ENCODE measurements at regions not wholly inside any gene's neighbourhood (a gene's known extent, or its start where the extent isn't known, plus 50 kb on each side); places are given as distances from the start of the nearest gene placed in this dataset.
"Not testable (repeated sequence)": the region's sequence is repeated elsewhere in the genome, so short reads cannot be mapped to it uniquely, and the experiment has no call there.

DNA sequence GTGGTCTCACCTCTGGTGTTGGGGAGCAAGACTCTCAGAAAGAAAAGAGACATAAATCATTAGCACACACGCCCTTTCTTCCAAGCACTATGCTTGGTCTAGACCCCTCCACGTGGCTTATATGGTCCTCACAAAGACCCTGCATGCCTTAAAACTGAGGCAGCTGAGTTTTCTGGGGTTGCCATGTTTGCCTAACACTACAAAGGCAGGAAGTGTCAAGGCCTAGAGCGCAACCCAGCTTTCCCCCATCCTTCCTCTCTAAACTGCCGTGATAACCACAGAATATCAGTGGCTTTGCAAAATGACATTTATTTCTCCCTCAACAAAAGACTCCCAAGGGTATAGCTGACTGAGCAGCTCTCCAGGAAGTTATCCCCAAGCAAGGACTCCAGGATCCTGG is 146.5 kb upstream of the TOP1 start:
- H3K4me1 Mint-ChIP-seq, result peaks cover 30% of the 10 kb centered on the region

GRCh38 chr20:40883097-40883496 is 145.5 kb upstream of the TOP1 start:
- Mint-ChIP-seq H3K4me1 (peaks cover 30% of the 10 kb centered on the region), H3K27ac (peak overlapping the region; percentile 55), H3K27me3 (no peaks in the 10 kb centered on the region), H3K36me3 (ENCODE audit: low read depth) (peaks cover 2% of the 10 kb centered on the region), H3K4me3 (no peak overlapping the region), H3K9me3 (peaks cover 5% of the 10 kb centered on the region)
- ChIA-PET POLR2A (no interaction called here), CTCF (interaction anchor here (1.6 kb wide), 1 partner anchor 80 kb away, joined by 5 read pairs; no protein-coding TSS in a partner anchor)
- no peak for DNase-seq

More for the DNA sequence above, 146.5 kb upstream of the TOP1 start:
- Mint-ChIP-seq H3K27me3 (no peaks in the 10 kb centered on the region), H3K27ac (peak overlapping the region; percentile 80), H3K9me3 (peaks cover 8% of the 10 kb centered on the region), H3K36me3 (ENCODE audit: low read depth) (peaks cover 2% of the 10 kb centered on the region), H3K4me3 (peak overlapping the region; percentile 6)
- ChIA-PET CTCF (interaction anchor here (1.6 kb wide), 1 partner anchor 81 kb away, joined by 5 read pairs; no protein-coding TSS in a partner anchor), POLR2A (no interaction called here)
- DNase-seq, result peak; percentile 32

- H3K36me3 Mint-ChIP-seq (ENCODE audit: low read depth), result no peaks in the 10 kb centered on the region
- ChIA-PET CTCF (no interaction called here), POLR2A (no interaction called here)
- no peak overlapping the region for H3K4me3 Mint-ChIP-seq
- DNase-seq, result no peak
- no peak overlapping the region for H3K27ac Mint-ChIP-seq
- peaks cover 2% of the 10 kb centered on the region for H3K27me3 Mint-ChIP-seq
- peaks cover 13% of the 10 kb centered on the region for H3K4me1 Mint-ChIP-seq
- no peaks in the 10 kb centered on the region for H3K9me3 Mint-ChIP-seq
Observed at GRCh38 chr20:40887105-40887504, 141.5 kb upstream of the TOP1 start.

DNA sequence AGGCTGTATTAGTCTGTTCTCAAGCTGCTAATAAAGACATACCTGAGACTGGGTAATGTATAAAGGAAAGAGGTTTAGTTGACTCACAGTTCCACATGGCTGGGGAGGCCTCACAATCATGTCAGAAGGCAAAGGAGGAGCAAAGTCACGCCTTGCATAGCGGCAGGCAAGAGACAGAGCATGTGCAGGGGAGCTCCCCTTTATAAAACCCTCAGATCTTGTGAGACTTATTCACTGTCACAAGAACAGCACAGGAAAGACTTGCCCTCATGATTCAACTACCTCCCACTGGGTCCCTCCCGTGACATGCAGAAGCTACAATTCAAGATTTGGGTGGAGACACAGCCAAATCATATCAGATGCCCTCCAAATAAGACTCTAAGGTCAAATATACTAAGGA is 139.4 kb upstream of the TOP1 start:
- H3K36me3 Mint-ChIP-seq (ENCODE audit: low read depth); H3K27ac Mint-ChIP-seq; H3K4me3 Mint-ChIP-seq; H3K4me1 Mint-ChIP-seq; CTCF ChIA-PET; POLR2A ChIA-PET; H3K9me3 Mint-ChIP-seq; H3K27me3 Mint-ChIP-seq; DNase-seq: not testable (repeated sequence)

GRCh38 chr20:40890181-40890580 is 138.4 kb upstream of the TOP1 start:
- H3K36me3 Mint-ChIP-seq (ENCODE audit: low read depth), result no peaks in the 10 kb centered on the region
- H3K4me1 Mint-ChIP-seq, result peaks cover 2% of the 10 kb centered on the region
- no peak overlapping the region for H3K4me3 Mint-ChIP-seq
- POLR2A ChIA-PET, result no interaction called here
- DNase-seq, result no peak
- no peaks in the 10 kb centered on the region for H3K9me3 Mint-ChIP-seq
- CTCF ChIA-PET, result no interaction called here
- peaks cover 9% of the 10 kb centered on the region for H3K27me3 Mint-ChIP-seq
- H3K27ac Mint-ChIP-seq, result no peak overlapping the region

DNA sequence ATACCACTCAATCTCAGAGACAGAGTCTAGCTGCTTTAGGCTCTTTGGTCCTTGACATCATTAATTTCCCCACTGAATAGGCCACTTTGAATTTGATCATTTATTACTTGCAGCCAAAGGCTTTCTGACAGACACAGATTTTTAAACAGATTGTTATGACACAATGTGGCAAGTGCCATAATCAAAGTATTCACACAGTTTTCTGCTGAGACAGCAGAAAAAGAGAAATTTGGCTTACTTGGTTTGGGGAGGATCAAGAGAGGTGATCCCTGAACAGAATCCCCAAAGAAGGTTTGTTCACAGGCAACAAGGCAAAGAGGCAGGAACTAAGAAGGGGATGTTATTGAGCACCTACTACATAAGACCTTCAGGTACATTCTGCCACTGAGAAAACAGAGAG is 138.0 kb upstream of the TOP1 start:
- H3K4me3 Mint-ChIP-seq, result no peak overlapping the region
- ChIA-PET CTCF (no interaction called here), POLR2A (no interaction called here)
- no peaks in the 10 kb centered on the region for H3K9me3 Mint-ChIP-seq
- no peaks in the 10 kb centered on the region for H3K36me3 Mint-ChIP-seq (ENCODE audit: low read depth)
- H3K27me3 Mint-ChIP-seq, result peaks cover 9% of the 10 kb centered on the region
- H3K27ac Mint-ChIP-seq, result no peak overlapping the region
- DNase-seq, result no peak
- peaks cover 2% of the 10 kb centered on the region for H3K4me1 Mint-ChIP-seq

GRCh38 chr20:40891351-40891750 is 137.3 kb upstream of the TOP1 start:
- CTCF ChIA-PET, result interaction anchor here (1.3 kb wide), 1 partner anchor 72 kb away, joined by 3 read pairs; no protein-coding TSS in a partner anchor

DNA sequence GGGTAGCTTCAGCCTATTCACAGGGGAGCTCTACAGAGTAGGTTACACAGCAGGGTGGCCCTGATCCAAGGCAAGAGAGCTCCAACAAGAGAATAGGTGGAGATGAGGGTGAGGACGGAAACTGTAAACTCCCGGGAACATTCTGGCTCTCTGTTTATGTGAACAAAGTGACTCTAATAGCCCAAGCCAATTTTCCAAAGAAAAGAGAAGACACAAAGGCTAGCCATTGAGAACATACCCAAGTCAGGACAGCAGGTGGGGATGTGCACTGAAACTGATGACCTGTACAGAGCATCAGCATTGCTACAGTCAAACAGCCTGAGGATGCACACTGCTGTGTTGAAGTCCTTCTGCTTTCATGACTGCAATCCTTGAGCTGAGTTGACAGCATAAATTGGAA is 136.0 kb upstream of the TOP1 start:
- peaks cover 20% of the 10 kb centered on the region for H3K27me3 Mint-ChIP-seq
- no peak for DNase-seq
- no peak overlapping the region for H3K27ac Mint-ChIP-seq
- no peaks in the 10 kb centered on the region for H3K9me3 Mint-ChIP-seq
- H3K36me3 Mint-ChIP-seq (ENCODE audit: low read depth), result no peaks in the 10 kb centered on the region
- H3K4me1 Mint-ChIP-seq, result peaks cover 2% of the 10 kb centered on the region
- H3K4me3 Mint-ChIP-seq, result no peak overlapping the region
- ChIA-PET POLR2A (no interaction called here), CTCF (interaction anchor here (1.3 kb wide), 1 partner anchor 71 kb away, joined by 3 read pairs; no protein-coding TSS in a partner anchor)

More at GRCh38 chr20:40891351-40891750, 137.3 kb upstream of the TOP1 start:
- POLR2A ChIA-PET, result no interaction called here
- H3K4me3 Mint-ChIP-seq, result no peak overlapping the region
- H3K9me3 Mint-ChIP-seq, result no peaks in the 10 kb centered on the region
- H3K27me3 Mint-ChIP-seq, result peaks cover 14% of the 10 kb centered on the region
- no peaks in the 10 kb centered on the region for H3K36me3 Mint-ChIP-seq (ENCODE audit: low read depth)
- peaks cover 2% of the 10 kb centered on the region for H3K4me1 Mint-ChIP-seq
- no peak overlapping the region for H3K27ac Mint-ChIP-seq
- no peak for DNase-seq

DNA sequence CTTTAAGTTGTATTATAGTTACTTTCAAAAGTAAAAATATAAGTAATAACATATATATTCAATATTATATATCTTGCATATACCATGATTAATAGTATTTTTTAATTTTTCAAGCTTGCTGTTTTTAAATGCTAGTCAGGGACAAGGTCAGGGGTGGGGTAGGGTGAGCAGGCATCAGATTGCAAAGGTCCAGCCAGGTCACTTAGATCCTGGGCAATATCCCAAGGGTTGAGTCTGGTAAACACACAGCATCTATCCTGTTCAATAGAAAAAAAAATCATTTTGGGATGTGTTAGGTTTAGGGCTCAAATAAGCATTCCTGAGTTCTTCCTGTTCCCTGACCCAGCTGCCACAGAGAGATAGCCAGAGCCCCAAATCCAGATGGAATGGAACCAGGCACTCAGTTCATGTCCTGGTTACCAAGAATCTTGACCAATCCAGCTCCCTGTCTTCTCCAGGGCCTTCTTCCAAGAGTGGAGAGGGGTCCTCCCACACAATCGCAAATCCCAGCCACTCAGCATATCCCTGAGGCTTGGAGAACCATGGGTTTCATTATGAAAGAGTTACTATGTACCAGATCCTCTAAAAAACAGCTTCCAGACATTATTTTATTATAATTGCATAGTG is 134.9 kb upstream of the TOP1 start:
- Mint-ChIP-seq H3K4me3 (no peak overlapping the region), H3K36me3 (ENCODE audit: low read depth) (no peaks in the 10 kb centered on the region), H3K27me3 (peaks cover 22% of the 10 kb centered on the region), H3K4me1 (peaks cover 2% of the 10 kb centered on the region), H3K27ac (no peak overlapping the region), H3K9me3 (no peaks in the 10 kb centered on the region)
- CTCF ChIA-PET, result no interaction called here
- DNase-seq, result no peak
- POLR2A ChIA-PET, result no interaction called here

- no peak overlapping the region for H3K27ac Mint-ChIP-seq
- ChIA-PET POLR2A (no interaction called here), CTCF (no interaction called here)
- no peaks in the 10 kb centered on the region for H3K36me3 Mint-ChIP-seq (ENCODE audit: low read depth)
- DNase-seq, result no peak
- H3K27me3 Mint-ChIP-seq, result peaks cover 21% of the 10 kb centered on the region
- peaks cover 2% of the 10 kb centered on the region for H3K4me1 Mint-ChIP-seq
- H3K4me3 Mint-ChIP-seq, result no peak overlapping the region
- no peaks in the 10 kb centered on the region for H3K9me3 Mint-ChIP-seq
Observed at GRCh38 chr20:40894237-40894630, 134.4 kb upstream of the TOP1 start.

DNA sequence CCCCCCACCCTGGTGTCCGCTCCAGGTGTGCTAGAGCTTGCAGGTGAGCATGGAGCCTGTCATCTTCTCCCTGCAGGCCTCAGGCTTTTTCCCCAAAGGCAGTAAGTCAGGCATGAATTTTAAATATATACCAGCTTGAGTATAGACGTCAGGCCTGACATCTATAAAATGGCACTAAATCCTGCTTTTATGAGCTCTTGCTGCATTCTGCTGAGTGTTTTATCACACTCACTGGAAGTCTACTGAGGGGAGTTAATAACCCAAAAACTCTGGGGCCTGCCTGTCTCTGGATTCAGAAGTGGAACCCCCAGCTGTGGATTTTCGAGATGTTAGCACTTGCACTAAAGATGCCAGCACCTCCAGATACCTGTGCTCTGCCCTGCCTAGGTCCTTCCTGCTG is 133.4 kb upstream of the TOP1 start:
- peaks cover 20% of the 10 kb centered on the region for H3K27me3 Mint-ChIP-seq

DNA sequence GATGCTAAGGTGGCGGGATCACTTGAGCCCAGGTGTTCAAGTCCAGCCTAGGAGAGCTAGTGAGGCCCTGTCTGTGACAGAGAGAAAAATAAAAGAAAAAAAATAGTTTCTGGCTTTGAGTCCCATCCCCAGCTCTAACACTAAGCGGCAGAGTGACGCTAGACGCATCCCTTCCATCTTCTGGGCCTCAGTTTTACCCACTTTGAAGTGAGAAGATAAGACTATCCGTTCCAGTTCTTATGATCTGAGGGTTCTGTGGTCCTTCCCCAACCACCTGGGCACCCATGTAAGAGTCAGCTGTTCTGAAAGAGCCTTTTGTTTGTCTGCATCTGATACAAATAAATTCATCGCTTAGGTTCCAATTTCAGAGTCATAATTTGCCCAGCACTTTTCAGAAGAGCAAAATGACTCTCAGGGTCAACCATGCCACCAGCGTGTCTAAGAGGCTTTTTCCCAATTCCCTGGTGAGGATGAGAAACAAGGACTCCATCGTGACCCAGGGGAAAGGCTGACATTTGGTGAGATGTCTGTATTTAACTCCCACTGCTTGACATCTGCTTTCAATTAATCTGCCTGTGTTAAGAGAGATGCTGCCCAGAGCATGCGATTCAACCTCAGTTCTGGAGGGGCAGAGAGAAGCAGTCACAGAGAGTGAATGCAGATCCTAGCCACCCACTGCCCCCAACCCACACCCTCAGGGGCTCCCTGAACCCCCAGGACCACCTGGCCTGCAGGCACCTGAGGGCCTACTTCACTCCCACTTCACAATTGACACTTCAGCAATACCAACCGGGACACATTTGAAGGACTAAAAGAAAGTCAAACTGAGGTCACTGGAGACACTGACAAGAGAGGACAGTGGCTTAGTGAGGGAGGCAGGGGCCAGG is 131.6 kb upstream of the TOP1 start:
- no peak for DNase-seq
- no peak overlapping the region for H3K4me3 Mint-ChIP-seq
- POLR2A ChIA-PET, result no interaction called here
- H3K27ac Mint-ChIP-seq, result no peak overlapping the region
- no peaks in the 10 kb centered on the region for H3K36me3 Mint-ChIP-seq (ENCODE audit: low read depth)
- H3K27me3 Mint-ChIP-seq, result peaks cover 26% of the 10 kb centered on the region
- H3K9me3 Mint-ChIP-seq, result no peaks in the 10 kb centered on the region
- CTCF ChIA-PET, result no interaction called here
- H3K4me1 Mint-ChIP-seq, result peaks cover 2% of the 10 kb centered on the region

More for the DNA sequence above, 133.4 kb upstream of the TOP1 start:
- Mint-ChIP-seq H3K36me3 (ENCODE audit: low read depth) (no peaks in the 10 kb centered on the region), H3K4me1 (peaks cover 2% of the 10 kb centered on the region), H3K27ac (no peak overlapping the region), H3K9me3 (no peaks in the 10 kb centered on the region), H3K4me3 (no peak overlapping the region)
- CTCF ChIA-PET, result no interaction called here
- POLR2A ChIA-PET, result no interaction called here
- DNase-seq, result no peak

DNA sequence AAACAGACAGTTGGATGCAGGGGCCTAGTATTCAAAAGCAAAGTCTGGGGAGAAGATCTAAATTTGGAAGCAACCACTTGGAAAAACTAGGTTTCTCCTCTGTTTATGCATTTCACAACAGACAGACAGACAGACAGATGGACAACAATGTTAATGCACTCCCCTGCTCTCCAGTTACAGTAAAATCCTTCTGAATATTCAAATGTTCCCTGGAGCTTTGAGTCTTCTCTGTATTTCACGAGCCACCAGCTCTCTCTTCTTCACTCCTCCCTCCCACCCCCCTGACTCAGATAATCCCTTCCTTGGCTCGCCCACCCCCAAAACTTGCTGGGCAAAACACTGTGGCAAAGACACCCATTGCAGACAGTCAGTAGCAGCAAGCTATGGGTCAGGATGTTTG is 129.3 kb upstream of the TOP1 start:
- H3K27me3 Mint-ChIP-seq, result peaks cover 19% of the 10 kb centered on the region
- H3K4me3 Mint-ChIP-seq, result no peak overlapping the region
- no peak for DNase-seq
- no peak overlapping the region for H3K27ac Mint-ChIP-seq
- no peaks in the 10 kb centered on the region for H3K36me3 Mint-ChIP-seq (ENCODE audit: low read depth)
- H3K9me3 Mint-ChIP-seq, result no peaks in the 10 kb centered on the region
- CTCF ChIA-PET, result no interaction called here
- POLR2A ChIA-PET, result no interaction called here
- H3K4me1 Mint-ChIP-seq, result peaks cover 2% of the 10 kb centered on the region

Measured in activated CD4-positive, alpha-beta memory T cell treated with anti-CD3 and anti-CD28 coated beads, Interleukin-2, amount 10 ng/mL, durations not matched to agents 7 days and 5 days (primary cell).